ENCODE measurements at regions not wholly inside any gene's neighbourhood (a gene's known extent, or its start where the extent isn't known, plus 50 kb on each side); places are given as distances from the start of the nearest gene placed in this dataset.

DNA sequence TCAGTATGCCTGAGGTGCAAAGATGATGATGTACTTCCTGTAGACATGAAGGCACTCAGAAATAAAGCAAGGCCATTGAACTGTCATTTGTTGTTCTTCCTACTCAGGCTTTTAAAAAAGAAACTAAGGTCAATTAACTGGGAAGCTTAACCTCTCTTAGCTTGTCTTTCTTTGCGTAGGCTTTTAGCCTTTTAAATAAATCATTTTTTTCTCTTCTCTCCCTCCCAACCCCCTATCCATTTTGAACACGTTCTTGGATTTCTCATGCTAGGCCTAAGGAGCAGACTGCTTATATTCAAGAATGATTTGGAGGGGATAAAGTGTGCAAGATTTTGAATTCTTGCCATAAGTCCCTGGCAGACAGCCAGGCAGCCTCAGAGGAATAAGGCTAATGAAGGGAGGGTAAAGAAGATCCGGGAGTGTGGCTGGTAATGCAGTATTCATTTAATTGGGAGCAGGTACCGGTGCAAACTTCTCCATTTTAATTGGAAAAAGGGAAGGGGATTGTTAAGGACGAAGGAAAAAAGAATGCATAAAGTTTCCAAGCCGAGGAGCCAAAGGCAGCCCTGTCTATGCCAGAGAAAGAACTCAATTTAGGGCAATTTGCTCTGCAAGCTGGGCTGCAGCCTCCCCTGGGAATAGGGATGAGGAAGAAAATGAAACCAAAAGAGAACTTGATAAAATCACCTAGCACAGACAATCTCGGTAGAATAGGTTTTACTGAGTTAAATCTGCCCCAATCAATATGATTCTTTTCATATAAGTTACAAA, 343.8 kb upstream of the MMS22L start:
- H2AFZ ChIP-seq (ENCODE audit: low read depth), result peak overlapping the region; percentile 89
- H3K27ac ChIP-seq (ENCODE audit: low read depth in 2 of 2, low read length in 1 of 2), result peak overlapping the region; percentile 33 to 72; a peak in 3 of 4 replicates
- 0 out of 2 replicates have a peak overlapping the region, but pooled peaks have one; percentile 6 for H3K9ac ChIP-seq
- no peaks in the 10 kb centered on the region for H3K79me2 ChIP-seq (ENCODE audit: insufficient read depth)
- H3K9me3 ChIP-seq, result no peaks in the 10 kb centered on the region
- peak overlapping the region; percentile 33 to 47 for H3K4me3 ChIP-seq (ENCODE audit: low read depth in 2 of 2, low read length in 1 of 2)
- peak; percentile 6; the same call in 1 of the 2 replicates for TF ChIP-seq TCF12 (IDR thresholded peaks at IDR 0.05)
- TF ChIP-seq TEAD4 (IDR thresholded peaks at IDR 0.05; ENCODE audit: borderline replicate concordance, insufficient read depth), result no peak
- TF ChIP-seq NFIC (IDR thresholded peaks at IDR 0.05; ENCODE audit: borderline replicate concordance), result peak; percentile 64
- no peak for DNase-seq
- no peaks in the 10 kb centered on the region for H3K27me3 ChIP-seq (ENCODE audit: insufficient read depth)
- POLR2A ChIA-PET, result no interaction called here
- H3K9me2 ChIP-seq, result no peaks in the 10 kb centered on the region
- no peaks in the 10 kb centered on the region for H4K20me1 ChIP-seq (ENCODE audit: insufficient read depth)
- H3K36me3 ChIP-seq (replicated peaks in 1 of 2; ENCODE audit: control insufficient read depth in 1 of 2, insufficient read depth in 2 of 2, low read length in 1 of 2), result no peaks in the 10 kb centered on the region
- CTCF ChIA-PET, result interaction anchor here (1.0 kb wide), 1 partner anchor 1177 kb away, joined by 3 read pairs; no protein-coding TSS in a partner anchor
- 35% methylated on average over 7 of the region's 7 CpGs for WGBS (ENCODE audit: low lambda C conversion rate)
- H3K4me1 ChIP-seq (ENCODE audit: control insufficient read depth in 1 of 2, insufficient read depth in 2 of 2, low read depth in 1 of 2, low read length in 1 of 2), result peaks cover 0 to 23% of the 10 kb centered on the region in 2 experiments; a peak in 3 of 4 replicates
- peaks cover 11% of the 10 kb centered on the region for H3F3A ChIP-seq (replicated peaks; ENCODE audit: insufficient read depth)
- H3K4me2 ChIP-seq, result peak overlapping the region; percentile 76

DNA sequence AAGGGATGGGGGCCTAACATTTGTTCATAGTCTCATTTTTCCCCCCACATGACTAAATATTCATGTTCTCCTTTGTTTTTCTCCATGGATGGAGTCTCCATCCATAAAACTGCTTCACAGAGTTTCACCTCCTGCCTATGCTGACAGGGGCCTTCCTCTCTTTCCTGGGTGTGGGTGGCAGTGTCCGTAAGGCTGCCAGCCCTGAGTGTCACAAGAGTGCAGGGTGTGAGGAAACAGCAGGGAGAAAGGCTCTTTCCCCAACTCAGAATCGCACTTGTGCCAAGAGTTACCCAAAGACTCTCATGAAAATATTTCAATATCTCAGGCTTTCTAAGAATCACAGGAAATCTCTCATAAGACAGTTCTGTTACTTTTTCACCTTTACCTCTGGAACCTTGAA, 346.2 kb upstream of the MMS22L start:
- peaks cover 11% of the 10 kb centered on the region for H3F3A ChIP-seq (replicated peaks; ENCODE audit: insufficient read depth)
- H2AFZ ChIP-seq (ENCODE audit: low read depth), result no peak overlapping the region
- POLR2A ChIA-PET, result no interaction called here
- no peak for TF ChIP-seq SIN3A (IDR thresholded peaks at IDR 0.05; ENCODE audit: borderline replicate concordance, low read depth, low read length)
- no peak for TF ChIP-seq FOXM1 (IDR thresholded peaks at IDR 0.05; ENCODE audit: low read depth)
- no peak for TF ChIP-seq CHD2 (IDR thresholded peaks at IDR 0.05; ENCODE audit: low read length, partially characterized antibody)
- TF ChIP-seq, protein P1, sequence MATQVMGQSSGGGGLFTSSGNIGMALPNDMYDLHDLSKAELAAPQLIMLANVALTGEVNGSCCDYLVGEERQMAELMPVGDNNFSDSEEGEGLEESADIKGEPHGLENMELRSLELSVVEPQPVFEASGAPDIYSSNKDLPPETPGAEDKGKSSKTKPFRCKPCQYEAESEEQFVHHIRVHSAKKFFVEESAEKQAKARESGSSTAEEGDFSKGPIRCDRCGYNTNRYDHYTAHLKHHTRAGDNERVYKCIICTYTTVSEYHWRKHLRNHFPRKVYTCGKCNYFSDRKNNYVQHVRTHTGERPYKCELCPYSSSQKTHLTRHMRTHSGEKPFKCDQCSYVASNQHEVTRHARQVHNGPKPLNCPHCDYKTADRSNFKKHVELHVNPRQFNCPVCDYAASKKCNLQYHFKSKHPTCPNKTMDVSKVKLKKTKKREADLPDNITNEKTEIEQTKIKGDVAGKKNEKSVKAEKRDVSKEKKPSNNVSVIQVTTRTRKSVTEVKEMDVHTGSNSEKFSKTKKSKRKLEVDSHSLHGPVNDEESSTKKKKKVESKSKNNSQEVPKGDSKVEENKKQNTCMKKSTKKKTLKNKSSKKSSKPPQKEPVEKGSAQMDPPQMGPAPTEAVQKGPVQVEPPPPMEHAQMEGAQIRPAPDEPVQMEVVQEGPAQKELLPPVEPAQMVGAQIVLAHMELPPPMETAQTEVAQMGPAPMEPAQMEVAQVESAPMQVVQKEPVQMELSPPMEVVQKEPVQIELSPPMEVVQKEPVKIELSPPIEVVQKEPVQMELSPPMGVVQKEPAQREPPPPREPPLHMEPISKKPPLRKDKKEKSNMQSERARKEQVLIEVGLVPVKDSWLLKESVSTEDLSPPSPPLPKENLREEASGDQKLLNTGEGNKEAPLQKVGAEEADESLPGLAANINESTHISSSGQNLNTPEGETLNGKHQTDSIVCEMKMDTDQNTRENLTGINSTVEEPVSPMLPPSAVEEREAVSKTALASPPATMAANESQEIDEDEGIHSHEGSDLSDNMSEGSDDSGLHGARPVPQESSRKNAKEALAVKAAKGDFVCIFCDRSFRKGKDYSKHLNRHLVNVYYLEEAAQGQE (IDR thresholded peaks at IDR 0.05; ENCODE audit: low read depth, low read length), result no peak
- TF ChIP-seq JUND (IDR thresholded peaks at IDR 0.05), result no peak
- TF ChIP-seq GABPA (IDR thresholded peaks at IDR 0.05; ENCODE audit: low read depth), result no peak
- TF ChIP-seq, protein P2, sequence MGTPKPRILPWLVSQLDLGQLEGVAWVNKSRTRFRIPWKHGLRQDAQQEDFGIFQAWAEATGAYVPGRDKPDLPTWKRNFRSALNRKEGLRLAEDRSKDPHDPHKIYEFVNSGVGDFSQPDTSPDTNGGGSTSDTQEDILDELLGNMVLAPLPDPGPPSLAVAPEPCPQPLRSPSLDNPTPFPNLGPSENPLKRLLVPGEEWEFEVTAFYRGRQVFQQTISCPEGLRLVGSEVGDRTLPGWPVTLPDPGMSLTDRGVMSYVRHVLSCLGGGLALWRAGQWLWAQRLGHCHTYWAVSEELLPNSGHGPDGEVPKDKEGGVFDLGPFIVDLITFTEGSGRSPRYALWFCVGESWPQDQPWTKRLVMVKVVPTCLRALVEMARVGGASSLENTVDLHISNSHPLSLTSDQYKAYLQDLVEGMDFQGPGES (IDR thresholded peaks at IDR 0.05; ENCODE audit: low read depth, low read length), result no peak
- TF ChIP-seq GATA2 (CRISPR knock-in tag; IDR thresholded peaks at IDR 0.05), result no peak
- TF ChIP-seq, protein P3, sequence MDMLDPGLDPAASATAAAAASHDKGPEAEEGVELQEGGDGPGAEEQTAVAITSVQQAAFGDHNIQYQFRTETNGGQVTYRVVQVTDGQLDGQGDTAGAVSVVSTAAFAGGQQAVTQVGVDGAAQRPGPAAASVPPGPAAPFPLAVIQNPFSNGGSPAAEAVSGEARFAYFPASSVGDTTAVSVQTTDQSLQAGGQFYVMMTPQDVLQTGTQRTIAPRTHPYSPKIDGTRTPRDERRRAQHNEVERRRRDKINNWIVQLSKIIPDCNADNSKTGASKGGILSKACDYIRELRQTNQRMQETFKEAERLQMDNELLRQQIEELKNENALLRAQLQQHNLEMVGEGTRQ (IDR thresholded peaks at IDR 0.05; ENCODE audit: borderline replicate concordance, low read depth, low read length), result no peak
- TF ChIP-seq, protein P4, sequence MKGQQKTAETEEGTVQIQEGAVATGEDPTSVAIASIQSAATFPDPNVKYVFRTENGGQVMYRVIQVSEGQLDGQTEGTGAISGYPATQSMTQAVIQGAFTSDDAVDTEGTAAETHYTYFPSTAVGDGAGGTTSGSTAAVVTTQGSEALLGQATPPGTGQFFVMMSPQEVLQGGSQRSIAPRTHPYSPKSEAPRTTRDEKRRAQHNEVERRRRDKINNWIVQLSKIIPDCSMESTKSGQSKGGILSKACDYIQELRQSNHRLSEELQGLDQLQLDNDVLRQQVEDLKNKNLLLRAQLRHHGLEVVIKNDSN (IDR thresholded peaks at IDR 0.05; ENCODE audit: borderline replicate concordance, low read depth), result no peak
- WGBS (ENCODE audit: low lambda C conversion rate), result 91% methylated on average over 2 of the region's 2 CpGs
- CTCF ChIA-PET, result no interaction called here
- no peak overlapping the region for H3K27ac ChIP-seq (ENCODE audit: low read depth in 2 of 2, low read length in 1 of 2)
- H3K9me2 ChIP-seq, result no peaks in the 10 kb centered on the region
- peaks cover 0 to 29% of the 10 kb centered on the region in 2 experiments; a peak in 3 of 4 replicates for H3K4me1 ChIP-seq (ENCODE audit: control insufficient read depth in 1 of 2, insufficient read depth in 2 of 2, low read depth in 1 of 2, low read length in 1 of 2)
- H3K4me2 ChIP-seq, result no peak overlapping the region
- H4K20me1 ChIP-seq (ENCODE audit: insufficient read depth), result no peaks in the 10 kb centered on the region
- H3K36me3 ChIP-seq (replicated peaks in 1 of 2; ENCODE audit: control insufficient read depth in 1 of 2, insufficient read depth in 2 of 2, low read length in 1 of 2), result no peaks in the 10 kb centered on the region
- no peaks in the 10 kb centered on the region for H3K27me3 ChIP-seq (ENCODE audit: insufficient read depth)
- DNase-seq, result no peak
- no peak overlapping the region for H3K9ac ChIP-seq
- H3K79me2 ChIP-seq (ENCODE audit: insufficient read depth), result no peaks in the 10 kb centered on the region
- no peak overlapping the region for H3K4me3 ChIP-seq (ENCODE audit: low read depth in 2 of 2, low read length in 1 of 2)
- H3K9me3 ChIP-seq, result no peaks in the 10 kb centered on the region
